ENCODE measurements at regions not wholly inside any gene's neighbourhood (a gene's known extent, or its start where the extent isn't known, plus 50 kb on each side); places are given as distances from the start of the nearest gene placed in this dataset.

DNA sequence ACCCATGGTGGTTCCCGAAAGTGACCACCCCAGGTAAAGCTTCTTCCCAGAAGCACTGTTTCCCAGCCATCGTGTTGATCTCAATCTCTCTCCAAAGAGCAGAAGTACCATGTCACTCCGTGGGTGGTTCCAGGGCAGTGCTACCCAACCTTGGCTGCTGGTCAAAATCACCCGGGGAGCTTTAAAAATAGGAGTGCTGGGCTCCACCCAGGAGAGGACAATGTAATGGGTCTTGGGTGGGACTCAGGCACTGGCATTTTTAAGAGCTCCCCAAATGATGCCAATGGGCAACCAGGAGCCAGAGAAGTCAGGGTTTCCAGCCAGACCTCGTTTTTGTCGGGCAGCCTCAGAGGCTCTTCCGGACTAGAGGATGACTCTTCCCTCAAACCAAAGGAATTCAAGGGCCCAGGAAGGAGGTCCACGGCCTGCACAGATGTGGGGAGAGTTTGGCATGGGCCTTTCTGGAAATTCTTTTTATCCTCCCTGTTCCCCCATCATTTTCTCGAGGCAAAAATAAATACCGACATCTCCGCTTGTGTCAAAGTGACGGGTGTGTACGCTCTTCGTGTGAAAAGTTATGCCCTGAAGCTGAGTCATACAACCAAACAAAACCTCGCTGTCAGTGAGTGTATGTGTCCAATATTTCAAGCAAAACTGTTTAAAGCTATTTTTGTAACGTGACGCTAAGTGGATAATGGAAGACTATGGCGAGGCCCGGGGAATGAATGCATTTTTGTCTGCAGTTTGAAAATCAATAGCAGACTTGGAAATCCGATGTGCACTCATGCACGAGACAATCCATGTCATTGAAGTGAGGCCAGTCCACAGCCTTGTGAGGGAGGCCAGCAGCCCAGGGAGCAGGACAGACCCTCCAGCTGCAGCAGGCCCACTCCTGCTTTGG lies 364.1 kb downstream of the FOXL1 start:
- H3K27ac ChIP-seq (ENCODE audit: low read length): no peak overlapping the region
- no peaks in the 10 kb centered on the region for H3K4me1 ChIP-seq (ENCODE audit: insufficient read depth, low read length)
- no peaks in the 10 kb centered on the region for H3K79me2 ChIP-seq (ENCODE audit: insufficient read depth, low read length)
- no peak overlapping the region for H3K4me3 ChIP-seq (ENCODE audit: low read depth in 1 of 2, low read length in 2 of 2)
- no peak overlapping the region for H3K4me2 ChIP-seq (ENCODE audit: insufficient read depth, low read length)
- peaks cover 9% of the 10 kb centered on the region for H3K27me3 ChIP-seq (ENCODE audit: insufficient read depth, low read length, poor library complexity)
- no peak for TF ChIP-seq CTCF (IDR thresholded peaks at IDR 0.05; ENCODE audit: borderline replicate concordance, extremely low read depth, low read length, poor library complexity, severe bottlenecking)
- no peak for TF ChIP-seq EZH2 (IDR thresholded peaks at IDR 0.05; ENCODE audit: borderline replicate concordance, low read depth, low read length, severe bottlenecking)
- no peaks in the 10 kb centered on the region for H3K36me3 ChIP-seq (ENCODE audit: insufficient read depth, low read length)
- no peak overlapping the region for H3K9ac ChIP-seq (ENCODE audit: low read depth, low read length)
- no peak for ATAC-seq (ENCODE audit: insufficient read depth, low read depth)
- H4K20me1 ChIP-seq (ENCODE audit: insufficient read depth, low read length): no peaks in the 10 kb centered on the region
- DNase-seq: no peak
- H3K9me3 ChIP-seq (ENCODE audit: insufficient read depth, low read length, severe bottlenecking): no peaks in the 10 kb centered on the region
- no peak overlapping the region for H2AFZ ChIP-seq (ENCODE audit: low read depth, low read length)

- Histone ChIP-seq H3K27ac (ENCODE audit: low read length) (no peak overlapping the region), H3K36me3 (ENCODE audit: insufficient read depth, low read length) (no peaks in the 10 kb centered on the region), H4K20me1 (ENCODE audit: insufficient read depth, low read length) (no peaks in the 10 kb centered on the region), H3K79me2 (ENCODE audit: insufficient read depth, low read length) (no peaks in the 10 kb centered on the region), H3K9ac (ENCODE audit: low read depth, low read length) (no peak overlapping the region), H3K4me1 (ENCODE audit: insufficient read depth, low read length) (no peaks in the 10 kb centered on the region), H3K4me3 (ENCODE audit: low read depth in 1 of 2, low read length in 2 of 2) (no peak overlapping the region), H3K4me2 (ENCODE audit: insufficient read depth, low read length) (no peak overlapping the region), H3K9me3 (ENCODE audit: insufficient read depth, low read length, severe bottlenecking) (no peaks in the 10 kb centered on the region), H2AFZ (ENCODE audit: low read depth, low read length) (no peak overlapping the region), H3K27me3 (ENCODE audit: insufficient read depth, low read length, poor library complexity) (peaks cover 4% of the 10 kb centered on the region)
- TF ChIP-seq CTCF (IDR thresholded peaks at IDR 0.05; ENCODE audit: borderline replicate concordance, extremely low read depth, low read length, poor library complexity, severe bottlenecking) (no peak), EZH2 (IDR thresholded peaks at IDR 0.05; ENCODE audit: borderline replicate concordance, low read depth, low read length, severe bottlenecking) (no peak)
- DNase-seq: no peak
- ATAC-seq (ENCODE audit: insufficient read depth, low read depth): no peak
Observed at GRCh38 chr16:86945166-86945900, 367.0 kb downstream of the FOXL1 start.

DNA sequence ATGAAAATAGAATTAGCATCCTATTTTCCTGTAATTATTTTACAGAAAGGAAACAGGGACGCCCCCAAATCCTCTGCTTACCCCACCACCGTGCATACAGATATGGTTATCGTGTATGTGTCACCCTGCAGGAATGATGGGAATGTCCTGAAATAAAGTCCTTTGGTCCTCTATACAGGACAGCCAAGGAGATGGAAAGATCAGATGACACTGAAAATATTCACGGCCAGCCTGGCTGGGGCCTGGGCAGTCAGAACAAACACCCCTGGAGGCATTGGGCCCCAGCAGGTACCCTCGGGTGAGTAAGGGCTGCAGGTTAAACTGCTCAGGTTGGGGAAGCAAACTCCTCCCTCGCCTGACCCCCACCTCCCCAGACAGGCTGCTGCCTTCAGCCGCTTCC lies 368.0 kb downstream of the FOXL1 start:
- TF ChIP-seq EZH2 (IDR thresholded peaks at IDR 0.05; ENCODE audit: borderline replicate concordance, low read depth, low read length, severe bottlenecking): no peak
- TF ChIP-seq CTCF (IDR thresholded peaks at IDR 0.05; ENCODE audit: borderline replicate concordance, extremely low read depth, low read length, poor library complexity, severe bottlenecking): no peak
- Histone ChIP-seq H3K9ac (ENCODE audit: low read depth, low read length) (no peak overlapping the region), H3K79me2 (ENCODE audit: insufficient read depth, low read length) (no peaks in the 10 kb centered on the region), H4K20me1 (ENCODE audit: insufficient read depth, low read length) (no peaks in the 10 kb centered on the region), H3K4me1 (ENCODE audit: insufficient read depth, low read length) (no peaks in the 10 kb centered on the region), H3K27ac (ENCODE audit: low read length) (no peak overlapping the region), H3K4me2 (ENCODE audit: insufficient read depth, low read length) (no peak overlapping the region), H3K27me3 (ENCODE audit: insufficient read depth, low read length, poor library complexity) (no peaks in the 10 kb centered on the region), H3K4me3 (ENCODE audit: low read depth in 1 of 2, low read length in 2 of 2) (no peak overlapping the region), H3K36me3 (ENCODE audit: insufficient read depth, low read length) (no peaks in the 10 kb centered on the region), H3K9me3 (ENCODE audit: insufficient read depth, low read length, severe bottlenecking) (no peaks in the 10 kb centered on the region), H2AFZ (ENCODE audit: low read depth, low read length) (no peak overlapping the region)
- ATAC-seq (ENCODE audit: insufficient read depth, low read depth) (no peak), DNase-seq (no peak)
